ENCODE measurements at regions not wholly inside any gene's neighbourhood (a gene's known extent, or its start where the extent isn't known, plus 50 kb on each side); places are given as distances from the start of the nearest gene placed in this dataset.

DNA sequence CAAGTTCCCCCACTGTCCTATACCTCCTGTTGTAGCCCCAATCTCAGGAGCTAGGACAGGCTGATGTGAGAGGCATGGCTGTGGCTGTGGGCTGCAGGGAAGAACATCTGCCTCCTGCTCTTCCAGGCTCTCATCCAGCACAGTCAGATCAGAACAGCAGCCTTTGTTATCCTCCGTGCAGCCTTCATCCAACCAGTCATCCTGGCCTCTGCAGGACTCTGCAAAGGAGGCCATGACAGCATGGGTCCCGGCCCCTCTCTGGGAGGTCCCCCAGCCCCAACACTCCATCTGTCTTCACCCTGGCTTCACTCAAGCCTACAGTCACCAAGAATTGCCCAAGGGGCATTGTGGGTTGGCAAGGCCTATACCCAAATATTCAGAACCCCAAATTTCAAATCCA lies 223.2 kb upstream of the COPS8 start:
- Histone ChIP-seq H3K27me3 (ENCODE audit: low read depth, low read length) (no peaks in the 10 kb centered on the region), H3K4me3 (ENCODE audit: low read depth in 1 of 2, low read length in 2 of 2) (no peak overlapping the region), H3K4me1 (ENCODE audit: control insufficient read depth in 1 of 2, insufficient read depth in 2 of 2, low read length in 2 of 2) (no peaks in the 10 kb centered on the region), H3K36me3 (ENCODE audit: control insufficient read depth in 1 of 2, insufficient read depth in 2 of 2, low read length in 2 of 2) (no peaks in the 10 kb centered on the region), H3K27ac (ENCODE audit: low read length) (no peak overlapping the region), H3K9me3 (ENCODE audit: control insufficient read depth in 1 of 2, low read length in 2 of 2) (peaks cover 0 to 9% of the 10 kb centered on the region in 2 donors)

- Histone ChIP-seq H3K27me3 (ENCODE audit: low read depth, low read length) (no peaks in the 10 kb centered on the region), H3K9me3 (ENCODE audit: control insufficient read depth in 1 of 2, low read length in 2 of 2) (peaks cover 0 to 9% of the 10 kb centered on the region in 2 donors), H3K4me1 (ENCODE audit: control insufficient read depth in 1 of 2, insufficient read depth in 2 of 2, low read length in 2 of 2) (no peaks in the 10 kb centered on the region), H3K36me3 (ENCODE audit: control insufficient read depth in 1 of 2, insufficient read depth in 2 of 2, low read length in 2 of 2) (no peaks in the 10 kb centered on the region), H3K27ac (ENCODE audit: low read length) (no peak overlapping the region), H3K4me3 (ENCODE audit: low read depth in 1 of 2, low read length in 2 of 2) (no peak overlapping the region)
Observed at GRCh38 chr2:236862961-236863728, 222.5 kb upstream of the COPS8 start.

- H3K9me3 ChIP-seq (ENCODE audit: control insufficient read depth in 1 of 2, low read length in 2 of 2) = peaks cover 0 to 9% of the 10 kb centered on the region in 2 donors
Observed at GRCh38 chr2:236863729-236864126, 222.0 kb upstream of the COPS8 start.

GRCh38 chr2:236865052-236865451 lies 220.6 kb upstream of the COPS8 start:
- no peak overlapping the region for H3K27ac ChIP-seq (ENCODE audit: low read length)
- H3K27me3 ChIP-seq (ENCODE audit: low read depth, low read length) = no peaks in the 10 kb centered on the region
- no peak overlapping the region for H3K4me3 ChIP-seq (ENCODE audit: low read depth in 1 of 2, low read length in 2 of 2)
- H3K9me3 ChIP-seq (ENCODE audit: control insufficient read depth in 1 of 2, low read length in 2 of 2) = peaks cover 0 to 9% of the 10 kb centered on the region in 2 donors
- no peaks in the 10 kb centered on the region for H3K4me1 ChIP-seq (ENCODE audit: control insufficient read depth in 1 of 2, insufficient read depth in 2 of 2, low read length in 2 of 2)
- no peaks in the 10 kb centered on the region for H3K36me3 ChIP-seq (ENCODE audit: control insufficient read depth in 1 of 2, insufficient read depth in 2 of 2, low read length in 2 of 2)

More at GRCh38 chr2:236863729-236864126, 222.0 kb upstream of the COPS8 start:
- H3K4me3 ChIP-seq (ENCODE audit: low read depth in 1 of 2, low read length in 2 of 2) = no peak overlapping the region
- H3K27me3 ChIP-seq (ENCODE audit: low read depth, low read length) = no peaks in the 10 kb centered on the region
- no peaks in the 10 kb centered on the region for H3K36me3 ChIP-seq (ENCODE audit: control insufficient read depth in 1 of 2, insufficient read depth in 2 of 2, low read length in 2 of 2)
- no peaks in the 10 kb centered on the region for H3K4me1 ChIP-seq (ENCODE audit: control insufficient read depth in 1 of 2, insufficient read depth in 2 of 2, low read length in 2 of 2)
- no peak overlapping the region for H3K27ac ChIP-seq (ENCODE audit: low read length)

GRCh38 chr2:236866542-236867340 lies 218.9 kb upstream of the COPS8 start:
- Histone ChIP-seq H3K9me3 (ENCODE audit: control insufficient read depth in 1 of 2, low read length in 2 of 2) (peaks cover 0 to 9% of the 10 kb centered on the region in 2 donors), H3K4me3 (ENCODE audit: low read depth in 1 of 2, low read length in 2 of 2) (no peak overlapping the region), H3K4me1 (ENCODE audit: control insufficient read depth in 1 of 2, insufficient read depth in 2 of 2, low read length in 2 of 2) (no peaks in the 10 kb centered on the region), H3K27me3 (ENCODE audit: low read depth, low read length) (no peaks in the 10 kb centered on the region), H3K27ac (ENCODE audit: low read length) (no peak overlapping the region), H3K36me3 (ENCODE audit: control insufficient read depth in 1 of 2, insufficient read depth in 2 of 2, low read length in 2 of 2) (no peaks in the 10 kb centered on the region)

DNA sequence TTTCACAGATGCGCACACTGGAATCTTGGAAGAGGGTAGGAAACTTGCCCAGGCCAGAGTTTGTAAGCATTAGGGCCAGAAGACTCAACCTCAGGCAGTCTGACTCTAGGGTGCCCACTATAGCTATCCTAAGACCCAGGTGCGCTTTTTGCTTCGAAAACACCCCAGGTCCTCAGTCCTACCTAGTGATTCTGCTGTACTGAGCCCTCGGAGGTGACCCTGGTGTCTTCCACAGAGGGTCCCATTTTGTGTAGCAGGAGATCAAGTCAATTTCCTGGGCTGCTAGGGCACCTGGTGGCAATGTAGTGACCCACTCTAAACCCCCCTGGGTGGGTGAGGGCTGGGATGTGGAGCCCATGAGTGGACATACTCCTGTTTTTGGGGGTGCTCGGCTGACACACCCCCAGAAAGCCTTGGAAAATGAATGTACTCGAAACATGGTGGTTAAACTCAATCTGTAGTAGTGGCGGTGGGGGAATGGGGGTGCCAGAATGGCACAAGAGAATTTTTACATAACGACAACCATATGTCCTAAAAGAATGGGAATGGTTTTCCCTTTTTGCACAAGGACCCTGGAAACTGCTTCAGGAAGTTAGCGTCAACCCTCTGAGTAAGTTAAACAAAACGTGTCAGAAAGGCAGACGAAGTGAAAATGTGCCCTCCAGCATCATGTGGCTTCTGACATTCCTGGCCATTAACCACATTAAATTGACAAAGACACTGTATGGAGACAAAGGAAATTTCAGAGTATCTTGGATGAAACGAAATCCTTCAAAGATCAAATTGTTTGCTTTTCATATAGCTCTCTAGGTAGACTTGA lies 218.0 kb upstream of the COPS8 start:
- H3K4me3 ChIP-seq (ENCODE audit: low read depth in 1 of 2, low read length in 2 of 2) = no peak overlapping the region
- H3K27me3 ChIP-seq (ENCODE audit: low read depth, low read length) = no peaks in the 10 kb centered on the region
- H3K9me3 ChIP-seq (ENCODE audit: control insufficient read depth in 1 of 2, low read length in 2 of 2) = peaks cover 0 to 9% of the 10 kb centered on the region in 2 donors
- no peaks in the 10 kb centered on the region for H3K4me1 ChIP-seq (ENCODE audit: control insufficient read depth in 1 of 2, insufficient read depth in 2 of 2, low read length in 2 of 2)
- H3K36me3 ChIP-seq (ENCODE audit: control insufficient read depth in 1 of 2, insufficient read depth in 2 of 2, low read length in 2 of 2) = no peaks in the 10 kb centered on the region
- no peak overlapping the region for H3K27ac ChIP-seq (ENCODE audit: low read length)

GRCh38 chr2:236870370-236870769 lies 215.3 kb upstream of the COPS8 start:
- H3K4me3 ChIP-seq (ENCODE audit: low read depth in 1 of 2, low read length in 2 of 2) = no peak overlapping the region
- H3K36me3 ChIP-seq (ENCODE audit: control insufficient read depth in 1 of 2, insufficient read depth in 2 of 2, low read length in 2 of 2) = no peaks in the 10 kb centered on the region
- no peak overlapping the region for H3K27ac ChIP-seq (ENCODE audit: low read length)

DNA sequence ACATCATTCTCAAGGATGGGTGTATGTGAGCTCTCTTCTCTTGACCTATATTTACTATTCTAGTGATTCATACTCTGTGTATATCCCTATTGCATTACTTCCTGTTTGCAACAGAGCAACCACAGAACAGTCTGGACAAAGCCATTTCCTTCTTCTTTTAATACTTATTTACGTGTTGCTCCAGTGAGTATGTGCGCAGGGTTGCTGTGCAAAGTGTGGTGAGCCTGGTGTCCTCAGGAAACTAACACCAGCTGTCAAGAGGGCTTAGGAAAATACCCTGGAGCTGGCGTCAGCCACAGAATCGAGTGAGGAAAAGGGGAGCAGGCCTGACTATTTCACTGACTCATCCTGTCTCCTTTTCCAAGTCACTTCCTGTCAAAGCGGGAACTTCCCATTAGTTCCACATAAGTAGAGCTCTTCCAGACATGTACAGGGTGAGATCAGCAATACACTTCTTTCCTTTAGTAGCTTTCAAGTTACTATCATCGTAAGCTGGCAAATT lies 214.1 kb upstream of the COPS8 start:
- no peaks in the 10 kb centered on the region for H3K9me3 ChIP-seq (ENCODE audit: control insufficient read depth in 1 of 2, low read length in 2 of 2)
- H3K4me1 ChIP-seq (ENCODE audit: control insufficient read depth in 1 of 2, insufficient read depth in 2 of 2, low read length in 2 of 2) = no peaks in the 10 kb centered on the region
- no peaks in the 10 kb centered on the region for H3K27me3 ChIP-seq (ENCODE audit: low read depth, low read length)
- H3K27ac ChIP-seq (ENCODE audit: low read length) = peak overlapping the region; percentile 7
- no peaks in the 10 kb centered on the region for H3K36me3 ChIP-seq (ENCODE audit: control insufficient read depth in 1 of 2, insufficient read depth in 2 of 2, low read length in 2 of 2)
- no peak overlapping the region for H3K4me3 ChIP-seq (ENCODE audit: low read depth in 1 of 2, low read length in 2 of 2)

More at GRCh38 chr2:236870370-236870769, 215.3 kb upstream of the COPS8 start:
- peaks cover 0 to 4% of the 10 kb centered on the region in 2 donors for H3K9me3 ChIP-seq (ENCODE audit: control insufficient read depth in 1 of 2, low read length in 2 of 2)
- H3K4me1 ChIP-seq (ENCODE audit: control insufficient read depth in 1 of 2, insufficient read depth in 2 of 2, low read length in 2 of 2) = no peaks in the 10 kb centered on the region
- no peaks in the 10 kb centered on the region for H3K27me3 ChIP-seq (ENCODE audit: low read depth, low read length)

DNA sequence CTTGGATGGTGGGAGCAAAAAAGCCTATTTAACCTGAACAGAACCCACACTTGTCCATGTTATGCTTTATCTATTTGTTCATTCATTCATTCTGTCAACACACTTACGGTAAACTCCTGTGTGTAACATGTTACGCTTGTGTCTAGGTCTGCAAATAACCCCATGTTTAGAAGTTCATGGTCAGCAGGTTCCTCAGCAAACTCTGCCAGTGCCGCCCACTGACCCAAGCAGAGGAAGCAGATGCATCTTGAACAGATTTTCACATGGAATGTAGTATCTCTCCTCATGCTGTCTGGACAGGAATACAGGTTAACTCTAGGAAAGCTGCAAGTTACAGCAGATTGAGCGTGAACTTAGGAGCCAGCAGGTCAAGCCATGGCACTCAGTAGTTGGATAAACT lies 213.7 kb upstream of the COPS8 start:
- Histone ChIP-seq H3K4me1 (ENCODE audit: control insufficient read depth in 1 of 2, insufficient read depth in 2 of 2, low read length in 2 of 2) (no peaks in the 10 kb centered on the region), H3K4me3 (ENCODE audit: low read depth in 1 of 2, low read length in 2 of 2) (no peak overlapping the region), H3K27ac (ENCODE audit: low read length) (peak overlapping the region; percentile 7)

GRCh38 chr2:236872981-236873380 lies 212.7 kb upstream of the COPS8 start:
- H3K4me3 ChIP-seq (ENCODE audit: low read depth in 1 of 2, low read length in 2 of 2) = no peak overlapping the region
- H3K27me3 ChIP-seq (ENCODE audit: low read depth, low read length) = no peaks in the 10 kb centered on the region
- no peak overlapping the region for H3K27ac ChIP-seq (ENCODE audit: low read length)
- no peaks in the 10 kb centered on the region for H3K4me1 ChIP-seq (ENCODE audit: control insufficient read depth in 1 of 2, insufficient read depth in 2 of 2, low read length in 2 of 2)
- no peaks in the 10 kb centered on the region for H3K36me3 ChIP-seq (ENCODE audit: control insufficient read depth in 1 of 2, insufficient read depth in 2 of 2, low read length in 2 of 2)
- H3K9me3 ChIP-seq (ENCODE audit: control insufficient read depth in 1 of 2, low read length in 2 of 2) = no peaks in the 10 kb centered on the region

More for the DNA sequence above, 213.7 kb upstream of the COPS8 start:
- no peaks in the 10 kb centered on the region for H3K9me3 ChIP-seq (ENCODE audit: control insufficient read depth in 1 of 2, low read length in 2 of 2)
- no peaks in the 10 kb centered on the region for H3K27me3 ChIP-seq (ENCODE audit: low read depth, low read length)
- H3K36me3 ChIP-seq (ENCODE audit: control insufficient read depth in 1 of 2, insufficient read depth in 2 of 2, low read length in 2 of 2) = no peaks in the 10 kb centered on the region

GRCh38 chr2:236873636-236874035 lies 212.1 kb upstream of the COPS8 start:
- Histone ChIP-seq H3K9me3 (ENCODE audit: control insufficient read depth in 1 of 2, low read length in 2 of 2) (no peaks in the 10 kb centered on the region), H3K27me3 (ENCODE audit: low read depth, low read length) (no peaks in the 10 kb centered on the region), H3K4me1 (ENCODE audit: control insufficient read depth in 1 of 2, insufficient read depth in 2 of 2, low read length in 2 of 2) (no peaks in the 10 kb centered on the region), H3K4me3 (ENCODE audit: low read depth in 1 of 2, low read length in 2 of 2) (no peak overlapping the region), H3K27ac (ENCODE audit: low read length) (no peak overlapping the region), H3K36me3 (ENCODE audit: control insufficient read depth in 1 of 2, insufficient read depth in 2 of 2, low read length in 2 of 2) (no peaks in the 10 kb centered on the region)
